Natural killer cell (primary cell): ENCODE measurements at regions not wholly inside any gene's neighbourhood (a gene's known extent, or its start where the extent isn't known, plus 50 kb on each side); places are given as distances from the start of the nearest gene placed in this dataset.
"Not testable (repeated sequence)": the region's sequence is repeated elsewhere in the genome, so short reads cannot be mapped to it uniquely, and the experiment has no call there.

Experiments
- ATAC-seq, 3 donors: fragments of 150-1000 bp in 2 of 3; fragments of 200-7000 bp in 1 of 3; cut with Tn5 transposase; 1 replicate in 1 of 3; 2 replicates in 2 of 3; pipeline ENCODE4 v1.10.0; 2021; ENCODE audit warnings: mild to moderate bottlenecking in 2 of 3, moderate library complexity in 2 of 3
- DNase-seq, 2 donors: peaks; one replicate each; pipeline versions ENCODE4 v3.0.0 to v3.0.0-alpha.2; 2013 to 2021; ENCODE audit warnings: mixed read lengths in 1 of 2
- H3K27ac ChIP-seq: one replicate; pipeline ENCODE4 v1.5.1; 2013; ENCODE audit warnings: mild to moderate bottlenecking, low read length
- H3K27me3 ChIP-seq: one replicate; pipeline ENCODE4 v1.6.1; 2013; ENCODE audit warnings: low read length; ENCODE audit not compliant: control insufficient read depth, insufficient read depth
- H3K36me3 ChIP-seq: one replicate; pipeline ENCODE4 v1.6.1; 2013; ENCODE audit warnings: low read length; ENCODE audit not compliant: control insufficient read depth, insufficient read depth
- H3K4me1 ChIP-seq: one replicate; pipeline ENCODE4 v1.6.1; 2013; ENCODE audit warnings: low read length; ENCODE audit not compliant: control insufficient read depth, insufficient read depth
- H3K4me3 ChIP-seq: one replicate; pipeline ENCODE4 v1.5.1; 2013; ENCODE audit warnings: low read length
- H3K9me3 ChIP-seq: one replicate; pipeline ENCODE4 v1.6.1; 2013; ENCODE audit warnings: low read length; ENCODE audit not compliant: control insufficient read depth, insufficient read depth
- H3K27ac Mint-ChIP-seq, 2 donors: one replicate each; pipeline ENCODE4 v1.8.0; 2022; ENCODE audit warnings: mild to moderate bottlenecking in 2 of 2, mixed read lengths in 2 of 2, moderate library complexity in 1 of 2
- H3K27me3 Mint-ChIP-seq, 2 donors: one replicate each; pipeline ENCODE4 v1.8.0; 2022; ENCODE audit warnings: low read depth in 2 of 2, mixed read lengths in 2 of 2
- H3K36me3 Mint-ChIP-seq: one replicate; pipeline ENCODE4 v1.8.0; 2022; ENCODE audit warnings: mixed read lengths
- H3K4me1 Mint-ChIP-seq, 2 donors: one replicate each; pipeline ENCODE4 v1.8.0; 2022; ENCODE audit warnings: mixed read lengths in 2 of 2
- H3K4me3 Mint-ChIP-seq: one replicate; pipeline ENCODE4 v1.8.0; 2022; ENCODE audit warnings: mild to moderate bottlenecking, moderate library complexity, mixed read lengths
- H3K9me3 Mint-ChIP-seq, 2 donors: one replicate each; pipeline ENCODE4 v1.8.0; 2022; ENCODE audit warnings: mixed read lengths in 2 of 2
- WGBS: methylation state at CpG from one replicate; pipeline ENCODE4 v1.1.7; 2013; ENCODE audit warnings: missing lambda C conversion rate; ENCODE audit not compliant: insufficient coverage; 5-methylcytosine and 5-hydroxymethylcytosine counted together
- intact Hi-C: fragments of 100-400 bp; cut with micrococcal nuclease; formaldehyde crosslinking; loops from one replicate; pipeline ENCODE4 v1.14.2; 2022
- TF ChIP-seq, protein P1 (sequence below): fragments of 200-600 bp; IDR thresholded peaks from one replicate; pipeline ENCODE4 v1.8.0; 2022; ENCODE audit warnings: antibody characterized with exemption

- peaks cover 0 to 4% of the 10 kb centered on the region in 2 donors for H3K9me3 Mint-ChIP-seq
- no peak overlapping the region for H3K4me3 Mint-ChIP-seq
- no peak for ATAC-seq
- TF ChIP-seq, protein P1, sequence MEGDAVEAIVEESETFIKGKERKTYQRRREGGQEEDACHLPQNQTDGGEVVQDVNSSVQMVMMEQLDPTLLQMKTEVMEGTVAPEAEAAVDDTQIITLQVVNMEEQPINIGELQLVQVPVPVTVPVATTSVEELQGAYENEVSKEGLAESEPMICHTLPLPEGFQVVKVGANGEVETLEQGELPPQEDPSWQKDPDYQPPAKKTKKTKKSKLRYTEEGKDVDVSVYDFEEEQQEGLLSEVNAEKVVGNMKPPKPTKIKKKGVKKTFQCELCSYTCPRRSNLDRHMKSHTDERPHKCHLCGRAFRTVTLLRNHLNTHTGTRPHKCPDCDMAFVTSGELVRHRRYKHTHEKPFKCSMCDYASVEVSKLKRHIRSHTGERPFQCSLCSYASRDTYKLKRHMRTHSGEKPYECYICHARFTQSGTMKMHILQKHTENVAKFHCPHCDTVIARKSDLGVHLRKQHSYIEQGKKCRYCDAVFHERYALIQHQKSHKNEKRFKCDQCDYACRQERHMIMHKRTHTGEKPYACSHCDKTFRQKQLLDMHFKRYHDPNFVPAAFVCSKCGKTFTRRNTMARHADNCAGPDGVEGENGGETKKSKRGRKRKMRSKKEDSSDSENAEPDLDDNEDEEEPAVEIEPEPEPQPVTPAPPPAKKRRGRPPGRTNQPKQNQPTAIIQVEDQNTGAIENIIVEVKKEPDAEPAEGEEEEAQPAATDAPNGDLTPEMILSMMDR: no peak
- H3K27ac ChIP-seq: no peak overlapping the region
- peaks cover 0 to 2% of the 10 kb centered on the region in 2 donors for H3K27me3 Mint-ChIP-seq
- intact Hi-C loops: no loop called here
- H3K4me1 ChIP-seq: no peaks in the 10 kb centered on the region
- H3K4me3 ChIP-seq: no peak overlapping the region
- H3K27me3 ChIP-seq: no peaks in the 10 kb centered on the region
- no peaks in the 10 kb centered on the region for H3K9me3 ChIP-seq
- H3K27ac Mint-ChIP-seq: no peak overlapping the region
- WGBS: 96% methylated on average over 2 of the region's 2 CpGs
- no peaks in the 10 kb centered on the region for H3K36me3 Mint-ChIP-seq
- no peak for DNase-seq
- no peaks in the 10 kb centered on the region for H3K36me3 ChIP-seq
- no peaks in the 10 kb centered on the region for H3K4me1 Mint-ChIP-seq
Observed at GRCh38 chr5:38677636-38678035, 121.2 kb upstream of the LIFR start.

DNA sequence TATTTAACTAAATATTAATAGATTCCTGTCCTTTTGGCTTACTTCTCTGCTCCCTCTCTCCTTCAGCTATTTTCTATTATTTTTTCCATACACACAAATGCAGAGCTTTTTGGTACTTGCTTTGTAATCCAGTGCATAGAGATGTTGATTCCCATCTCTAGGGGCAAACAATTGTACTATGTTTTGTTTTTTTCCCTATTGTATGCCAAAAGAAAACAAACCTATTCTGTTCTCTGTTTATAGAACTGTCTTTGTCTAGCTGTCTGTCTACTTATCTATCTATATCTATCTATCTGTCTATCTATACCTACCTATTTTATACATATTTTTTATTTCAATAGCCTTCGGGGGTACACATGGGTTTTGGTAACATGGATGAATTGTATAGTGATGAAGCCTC, 121.6 kb upstream of the LIFR start:
- H3K27me3 Mint-ChIP-seq: peaks cover 0 to 6% of the 10 kb centered on the region in 2 donors
- H3K4me3 ChIP-seq: no peak overlapping the region
- H3K36me3 Mint-ChIP-seq: no peaks in the 10 kb centered on the region
- no peaks in the 10 kb centered on the region for H3K4me1 ChIP-seq
- H3K9me3 Mint-ChIP-seq: peaks cover 0 to 4% of the 10 kb centered on the region in 2 donors
- no CpG with 5 or more reads among the region's 1 CpG for WGBS
- H3K27ac ChIP-seq: no peak overlapping the region
- H3K4me1 Mint-ChIP-seq: no peaks in the 10 kb centered on the region
- DNase-seq: no peak
- intact Hi-C loops: no loop called here
- no peak overlapping the region for H3K27ac Mint-ChIP-seq
- no peak for ATAC-seq
- TF ChIP-seq, protein P1: no peak
- no peaks in the 10 kb centered on the region for H3K9me3 ChIP-seq
- H3K36me3 ChIP-seq: no peaks in the 10 kb centered on the region
- no peak overlapping the region for H3K4me3 Mint-ChIP-seq
- H3K27me3 ChIP-seq: no peaks in the 10 kb centered on the region

GRCh38 chr5:38678697-38679096, 122.3 kb upstream of the LIFR start:
- DNase-seq, ATAC-seq, H3K4me1 Mint-ChIP-seq, H3K4me3 ChIP-seq, H3K4me3 Mint-ChIP-seq, H3K27me3 Mint-ChIP-seq, H3K27me3 ChIP-seq, H3K9me3 Mint-ChIP-seq, H3K36me3 ChIP-seq, H3K27ac Mint-ChIP-seq, H3K36me3 Mint-ChIP-seq, H3K4me1 ChIP-seq, H3K27ac ChIP-seq, H3K9me3 ChIP-seq, intact Hi-C loops: not testable (repeated sequence)
- 98% methylated on average over 7 of the region's 7 CpGs for WGBS

DNA sequence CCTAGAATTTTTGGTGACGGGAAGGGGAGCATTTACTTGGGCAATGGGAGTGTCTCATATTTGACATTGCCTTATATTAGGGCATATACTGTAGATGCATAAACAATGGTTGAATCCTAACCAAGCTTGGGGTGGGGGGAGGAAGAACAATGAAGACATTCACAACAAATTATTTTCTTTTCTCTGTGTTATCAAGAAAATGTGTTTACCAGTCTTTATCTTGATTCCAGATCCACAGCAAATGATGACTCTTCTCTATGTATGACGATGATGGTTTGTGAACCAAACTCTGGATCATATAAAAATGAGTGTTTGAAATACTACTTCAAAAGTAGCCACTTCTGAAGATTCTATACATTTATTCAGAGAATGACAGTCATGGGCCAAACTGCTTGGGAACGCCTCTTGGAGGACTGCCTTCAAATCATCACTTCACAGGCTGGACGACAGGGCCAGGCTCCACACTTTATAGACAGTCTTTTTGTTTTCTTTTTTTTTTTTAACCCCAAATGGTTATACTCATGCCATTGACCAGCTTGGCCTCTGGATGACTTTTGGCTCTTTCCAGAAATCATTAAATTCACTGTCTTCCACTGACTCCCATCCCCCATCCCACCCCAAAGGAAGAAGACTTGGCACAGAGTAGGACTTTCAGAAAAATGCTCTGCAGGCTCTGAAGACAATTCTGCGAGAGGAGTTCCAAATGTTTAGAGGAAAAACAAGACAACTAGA, 123.8 kb upstream of the LIFR start:
- Histone ChIP-seq H3K4me3 (no peak overlapping the region), H3K9me3 (no peaks in the 10 kb centered on the region), H3K27ac (no peak overlapping the region), H3K36me3 (no peaks in the 10 kb centered on the region), H3K4me1 (no peaks in the 10 kb centered on the region), H3K27me3 (no peaks in the 10 kb centered on the region)
- peaks cover 0 to 2% of the 10 kb centered on the region in 2 donors for H3K9me3 Mint-ChIP-seq
- 88% methylated on average over 4 of the region's 5 CpGs for WGBS
- no peak overlapping the region for H3K27ac Mint-ChIP-seq
- intact Hi-C loops: no loop called here
- no peaks in the 10 kb centered on the region for H3K36me3 Mint-ChIP-seq
- DNase-seq (no peak), ATAC-seq (no peak)
- H3K27me3 Mint-ChIP-seq: peaks cover 0 to 4% of the 10 kb centered on the region in 2 donors
- no peaks in the 10 kb centered on the region for H3K4me1 Mint-ChIP-seq
- no peak overlapping the region for H3K4me3 Mint-ChIP-seq
- TF ChIP-seq, protein P1: no peak
